Esophagus (tissue), 2 donors: ENCODE measurements at regions not wholly inside any gene's neighbourhood (a gene's known extent, or its start where the extent isn't known, plus 50 kb on each side); places are given as distances from the start of the nearest gene placed in this dataset.

ENCODE experiments used
- H3K27ac ChIP-seq, 2 donors: one replicate each; pipeline ENCODE4 v1.5.1; 2013; ENCODE audit warnings: low read depth in 2 of 2, mild to moderate bottlenecking in 2 of 2, inconsistent platforms in 1 of 2, low read length in 1 of 2, moderate library complexity in 1 of 2
- H3K27me3 ChIP-seq, 2 donors: one replicate each; pipeline ENCODE4 v1.6.1; 2013; ENCODE audit warnings: low read length in 2 of 2, control low read depth in 1 of 2, mild to moderate bottlenecking in 1 of 2; ENCODE audit not compliant: insufficient read depth in 2 of 2, control insufficient read depth in 1 of 2
- H3K36me3 ChIP-seq, 2 donors: one replicate each; pipeline ENCODE4 v1.6.1; 2013; ENCODE audit warnings: low read length in 1 of 2; ENCODE audit not compliant: control insufficient read depth in 2 of 2, insufficient read depth in 2 of 2
- H3K4me1 ChIP-seq, 2 donors: one replicate each; pipeline ENCODE4 v1.6.1; 2013; ENCODE audit warnings: low read length in 1 of 2; ENCODE audit not compliant: control insufficient read depth in 2 of 2, insufficient read depth in 2 of 2
- H3K4me3 ChIP-seq, 2 donors: one replicate each; pipeline ENCODE4 v1.5.1; 2013; ENCODE audit warnings: low read length in 2 of 2, mild to moderate bottlenecking in 2 of 2, low read depth in 1 of 2, moderate library complexity in 1 of 2
- H3K9me3 ChIP-seq, 2 donors: one replicate each; pipeline ENCODE4 v1.6.1; 2013; ENCODE audit warnings: mild to moderate bottlenecking in 2 of 2, low read depth in 1 of 2, low read length in 1 of 2, moderate library complexity in 1 of 2; ENCODE audit not compliant: control insufficient read depth in 2 of 2, insufficient read depth in 1 of 2
- WGBS, 2 donors: extraction: QIAGEN DNeasy Blood & Tissue Kit; methylation state at CpG; one replicate each; pipeline ENCODE4 v1.1.7; 2013; 5-methylcytosine and 5-hydroxymethylcytosine counted together
- donor health status: healthy with polysubstance abuse.
- donor health status: Bipolar disorder and iron deficiency.

- H3K27me3 ChIP-seq: no peaks in the 10 kb centered on the region
- H3K4me3 ChIP-seq: no peak overlapping the region
- H3K9me3 ChIP-seq: no peaks in the 10 kb centered on the region
- no peaks in the 10 kb centered on the region for H3K4me1 ChIP-seq
- 50 to 52% methylated on average over 1 of the region's 1 CpG for WGBS, 2 donors
- no peaks in the 10 kb centered on the region for H3K36me3 ChIP-seq
- H3K27ac ChIP-seq: no peak overlapping the region
Measured at GRCh38 chr2:224160917-224161316, 121.8 kb upstream of the SERPINE2 start.

- H3K36me3 ChIP-seq: no peaks in the 10 kb centered on the region
- no peak overlapping the region for H3K4me3 ChIP-seq
- no peaks in the 10 kb centered on the region for H3K27me3 ChIP-seq
- H3K27ac ChIP-seq: no peak overlapping the region
- H3K9me3 ChIP-seq: no peaks in the 10 kb centered on the region
- WGBS, 2 donors: 84 to 85% methylated on average over 3 of the region's 3 CpGs
- no peaks in the 10 kb centered on the region for H3K4me1 ChIP-seq
Measured at GRCh38 chr2:224159345-224159928, 120.4 kb upstream of the SERPINE2 start.

- Histone ChIP-seq H3K9me3 (no peaks in the 10 kb centered on the region), H3K27ac (no peak overlapping the region), H3K4me1 (no peaks in the 10 kb centered on the region), H3K36me3 (no peaks in the 10 kb centered on the region), H3K27me3 (no peaks in the 10 kb centered on the region), H3K4me3 (no peak overlapping the region)
Measured at GRCh38 chr2:224158831-224159230, 119.7 kb upstream of the SERPINE2 start.

GRCh38 chr2:224158061-224158460 is 119.0 kb upstream of the SERPINE2 start:
- no peaks in the 10 kb centered on the region for H3K36me3 ChIP-seq
- no peaks in the 10 kb centered on the region for H3K27me3 ChIP-seq
- 92% methylated on average over 4 of the region's 4 CpGs for WGBS, 2 donors
- no peak overlapping the region for H3K4me3 ChIP-seq
- H3K4me1 ChIP-seq: no peaks in the 10 kb centered on the region
- H3K9me3 ChIP-seq: no peaks in the 10 kb centered on the region
- H3K27ac ChIP-seq: no peak overlapping the region

DNA sequence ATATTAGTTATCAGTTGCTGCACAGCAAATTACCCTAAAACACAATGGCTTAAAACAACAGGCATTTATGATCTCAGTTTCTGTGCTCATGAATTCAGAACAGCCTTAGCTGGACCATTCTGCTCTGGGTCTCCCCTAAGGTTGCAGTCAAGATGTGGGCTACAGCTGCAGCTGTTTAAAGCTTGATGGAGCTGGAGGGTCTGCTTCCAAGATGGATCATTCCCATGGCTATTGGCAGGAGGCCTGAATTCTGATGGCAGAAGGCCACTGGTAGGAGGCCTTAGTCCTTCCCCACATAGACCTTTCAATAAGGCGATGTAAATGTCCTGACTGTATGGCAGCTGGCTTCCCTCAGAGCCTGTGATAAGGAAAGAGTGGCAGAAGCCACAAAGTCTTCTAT is 118.6 kb upstream of the SERPINE2 start:
- Histone ChIP-seq H3K27ac (no peak overlapping the region), H3K27me3 (no peaks in the 10 kb centered on the region), H3K4me1 (no peaks in the 10 kb centered on the region), H3K4me3 (no peak overlapping the region), H3K36me3 (no peaks in the 10 kb centered on the region), H3K9me3 (no peaks in the 10 kb centered on the region)
- WGBS, 2 donors: 89 to 95% methylated on average over 1 of the region's 1 CpG

- Histone ChIP-seq H3K27me3 (no peaks in the 10 kb centered on the region), H3K4me1 (no peaks in the 10 kb centered on the region), H3K36me3 (no peaks in the 10 kb centered on the region), H3K27ac (no peak overlapping the region), H3K9me3 (no peaks in the 10 kb centered on the region), H3K4me3 (no peak overlapping the region)
- 85 to 92% methylated on average over 4 of the region's 4 CpGs for WGBS, 2 donors
Measured at GRCh38 chr2:224156436-224156835, 117.3 kb upstream of the SERPINE2 start.

DNA sequence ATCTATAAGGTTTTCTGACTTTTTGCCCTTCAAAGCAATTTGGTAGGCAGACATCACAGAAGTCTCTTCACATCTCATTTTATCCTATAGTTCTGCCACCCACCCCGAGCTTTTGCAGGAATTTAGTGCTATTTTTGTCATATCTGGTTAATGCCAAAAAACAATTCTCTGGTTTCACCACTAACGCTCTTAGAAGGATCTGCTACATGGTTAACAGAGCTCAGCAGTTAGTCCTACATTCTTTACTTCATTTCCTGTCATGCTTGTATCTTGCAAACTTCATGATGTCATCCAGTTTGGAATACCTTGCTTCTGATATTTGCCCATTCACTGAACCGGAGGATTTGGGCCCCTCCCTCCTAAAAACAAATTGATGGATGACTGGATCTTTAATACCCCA is 116.8 kb upstream of the SERPINE2 start:
- Histone ChIP-seq H3K27me3 (no peaks in the 10 kb centered on the region), H3K9me3 (no peaks in the 10 kb centered on the region), H3K36me3 (no peaks in the 10 kb centered on the region), H3K4me3 (no peak overlapping the region), H3K27ac (no peak overlapping the region), H3K4me1 (no peaks in the 10 kb centered on the region)
- 66 to 71% methylated on average over 3 of the region's 3 CpGs for WGBS, 2 donors

- no peak overlapping the region for H3K27ac ChIP-seq
- WGBS, 2 donors: 78 to 96% methylated on average over 3 of the region's 3 CpGs
Measured at GRCh38 chr2:224155371-224155770, 116.3 kb upstream of the SERPINE2 start.

DNA sequence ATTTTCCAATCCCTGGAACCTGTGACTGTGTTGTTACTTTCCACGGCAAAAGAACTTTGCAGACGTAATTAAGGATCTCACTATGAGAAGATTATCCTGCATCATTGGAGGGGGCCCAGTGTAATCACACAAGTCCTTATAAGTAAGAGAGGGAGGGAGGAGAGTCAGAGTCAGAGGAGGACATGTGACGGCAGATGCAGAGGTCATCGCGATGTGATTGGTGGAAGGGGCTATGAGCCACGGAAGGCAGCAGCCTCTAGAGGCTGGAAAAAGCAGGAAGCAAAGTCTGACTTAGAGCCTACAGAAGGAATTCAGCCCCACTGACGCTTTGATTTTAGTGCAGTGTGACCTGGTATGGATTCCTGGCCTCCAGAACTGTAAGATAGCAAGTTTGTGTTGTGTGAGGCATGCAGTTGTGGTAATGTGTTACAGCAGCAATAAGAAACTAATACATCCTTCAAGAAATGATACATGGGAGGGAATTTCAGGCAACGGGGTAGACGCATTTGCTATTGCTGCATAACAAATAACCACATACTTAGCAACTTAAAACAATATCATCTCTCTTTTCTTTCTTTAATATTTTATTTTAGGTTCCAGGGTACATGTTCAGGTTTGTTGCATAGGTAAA is 112.7 kb upstream of the SERPINE2 start:
- WGBS, 2 donors: 88 to 90% methylated on average over 9 of the region's 9 CpGs

More at GRCh38 chr2:224155371-224155770, 116.3 kb upstream of the SERPINE2 start:
- Histone ChIP-seq H3K4me1 (no peaks in the 10 kb centered on the region), H3K27me3 (no peaks in the 10 kb centered on the region), H3K9me3 (no peaks in the 10 kb centered on the region), H3K4me3 (no peak overlapping the region), H3K36me3 (no peaks in the 10 kb centered on the region)

GRCh38 chr2:224151161-224151560 is 112.1 kb upstream of the SERPINE2 start:
- H3K27ac ChIP-seq: no peak overlapping the region
- H3K36me3 ChIP-seq: no peaks in the 10 kb centered on the region
- no peaks in the 10 kb centered on the region for H3K27me3 ChIP-seq
- 53 to 68% methylated on average over 3 of the region's 3 CpGs for WGBS, 2 donors
- no peaks in the 10 kb centered on the region for H3K4me1 ChIP-seq
- H3K4me3 ChIP-seq: no peak overlapping the region
- H3K9me3 ChIP-seq: no peaks in the 10 kb centered on the region

More for the DNA sequence above, 112.7 kb upstream of the SERPINE2 start:
- no peaks in the 10 kb centered on the region for H3K36me3 ChIP-seq
- no peaks in the 10 kb centered on the region for H3K9me3 ChIP-seq
- no peaks in the 10 kb centered on the region for H3K27me3 ChIP-seq
- H3K4me1 ChIP-seq: no peaks in the 10 kb centered on the region
- no peak overlapping the region for H3K27ac ChIP-seq
- H3K4me3 ChIP-seq: no peak overlapping the region
